ENCODE measurements at regions not wholly inside any gene's neighbourhood (a gene's known extent, or its start where the extent isn't known, plus 50 kb on each side); places are given as distances from the start of the nearest gene placed in this dataset.

DNA sequence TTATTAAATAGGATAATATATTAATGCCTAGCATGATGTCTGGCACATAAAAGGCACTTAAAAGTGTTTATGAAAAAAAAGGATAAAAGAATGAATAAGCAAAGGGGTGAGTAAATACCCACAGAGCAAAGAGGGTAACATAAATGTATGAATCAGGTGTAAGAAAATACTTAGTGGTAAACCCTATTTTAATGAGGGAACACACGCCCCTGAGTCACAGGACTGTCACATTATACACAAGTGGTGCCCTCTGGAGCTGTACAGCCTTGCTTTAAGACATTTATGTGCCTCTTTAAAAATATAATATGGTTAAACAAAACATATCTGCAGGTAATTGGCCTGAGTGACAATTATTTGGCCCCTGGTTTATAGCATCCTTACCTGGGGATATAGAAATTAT is 78.1 kb upstream of the PTBP2 start:
- Histone ChIP-seq H3K4me2 (ENCODE audit: insufficient read depth, low read length) (no peak overlapping the region), H3K9me1 (ENCODE audit: control insufficient read depth, insufficient read depth, low read length) (no peaks in the 10 kb centered on the region), H3K9ac (ENCODE audit: insufficient read depth in 1 of 2, low read depth in 2 of 2, low read length in 2 of 2) (no peak overlapping the region), H3K9me3 (replicated peaks; ENCODE audit: control insufficient read depth, insufficient read depth, low read depth, low read length) (no peaks in the 10 kb centered on the region), H4K20me1 (replicated peaks; ENCODE audit: control insufficient read depth, insufficient read depth, low read length) (no peaks in the 10 kb centered on the region), H3K27me3 (ENCODE audit: control insufficient read depth in 2 of 2, insufficient read depth in 2 of 2, low read length in 2 of 2) (no peaks in the 10 kb centered on the region), H2AFZ (ENCODE audit: low read depth, low read length) (no peak overlapping the region), H3K36me3 (ENCODE audit: control insufficient read depth, insufficient read depth, low read length) (no peaks in the 10 kb centered on the region), H3K4me3 (no peak overlapping the region), H3K27ac (ENCODE audit: extremely low read depth, low read depth, low read length) (no peak overlapping the region), H3K4me1 (replicated peaks in 1 of 2; ENCODE audit: control insufficient read depth in 2 of 2, insufficient read depth in 2 of 2, low read length in 2 of 2) (no peaks in the 10 kb centered on the region), H3K79me2 (ENCODE audit: control insufficient read depth, insufficient read depth, low read length) (no peaks in the 10 kb centered on the region)
- ChIA-PET CTCF (ENCODE audit: low intra/inter-chr PET ratio) (no interaction called here), POLR2A (no interaction called here)
- ATAC-seq (no peak), FAIRE-seq (no peak), DNase-seq (ENCODE audit: extremely low read depth in 1 of 4, low spot score in 3 of 4) (no peak)
- TF ChIP-seq HDAC3 (IDR thresholded peaks at IDR 0.05; ENCODE audit: borderline replicate concordance, partially characterized antibody) (no peak), NCOR1 (IDR thresholded peaks at IDR 0.05) (no peak), TARDBP (IDR thresholded peaks at IDR 0.05) (no peak), FOXA3 (CRISPR knock-in tag; conservative IDR thresholded peaks at IDR 0.05 in 1 of 2, IDR thresholded peaks at IDR 0.05 in 1 of 2) (no peak), GATAD2A (IDR thresholded peaks at IDR 0.05) (no peak), NFIC (IDR thresholded peaks at IDR 0.05) (no peak), LEF1 (IDR thresholded peaks at IDR 0.05) (no peak)
- WGBS (ENCODE audit: insufficient coverage, low coverage, missing lambda C conversion rate), result 0% methylated on average over 1 of the region's 1 CpG
- in situ Hi-C loops (cut with MboI) (no loop called here), intact Hi-C loops (cut with micrococcal nuclease) (no loop called here)
- BruUV-seq (replicated peaks), result no TSS peak

- no TSS peak for BruUV-seq (replicated peaks)
- ATAC-seq, result no peak
- H4K20me1 ChIP-seq (replicated peaks; ENCODE audit: control insufficient read depth, insufficient read depth, low read length), result no peaks in the 10 kb centered on the region
- FAIRE-seq, result no peak
- no peaks in the 10 kb centered on the region for H3K27me3 ChIP-seq (ENCODE audit: control insufficient read depth in 2 of 2, insufficient read depth in 2 of 2, low read length in 2 of 2)
- no peak overlapping the region for H3K4me2 ChIP-seq (ENCODE audit: insufficient read depth, low read length)
- in situ Hi-C loops (cut with MboI), result no loop called here
- H3K9me1 ChIP-seq (ENCODE audit: control insufficient read depth, insufficient read depth, low read length), result no peaks in the 10 kb centered on the region
- H3K9ac ChIP-seq (ENCODE audit: insufficient read depth in 1 of 2, low read depth in 2 of 2, low read length in 2 of 2), result no peak overlapping the region
- H3K36me3 ChIP-seq (ENCODE audit: control insufficient read depth, insufficient read depth, low read length), result no peaks in the 10 kb centered on the region
- H3K27ac ChIP-seq (ENCODE audit: extremely low read depth, low read depth, low read length), result no peak overlapping the region
- CTCF ChIA-PET (ENCODE audit: low intra/inter-chr PET ratio), result no interaction called here
- no peak for DNase-seq (ENCODE audit: extremely low read depth in 1 of 4, low spot score in 3 of 4)
- POLR2A ChIA-PET, result no interaction called here
- no peak overlapping the region for H2AFZ ChIP-seq (ENCODE audit: low read depth, low read length)
- H3K79me2 ChIP-seq (ENCODE audit: control insufficient read depth, insufficient read depth, low read length), result no peaks in the 10 kb centered on the region
- intact Hi-C loops (cut with micrococcal nuclease), result no loop called here
- no peaks in the 10 kb centered on the region for H3K4me1 ChIP-seq (replicated peaks in 1 of 2; ENCODE audit: control insufficient read depth in 2 of 2, insufficient read depth in 2 of 2, low read length in 2 of 2)
- no peak overlapping the region for H3K4me3 ChIP-seq
- no peaks in the 10 kb centered on the region for H3K9me3 ChIP-seq (replicated peaks; ENCODE audit: control insufficient read depth, insufficient read depth, low read depth, low read length)
- TF ChIP-seq ZNF324 (CRISPR knock-in tag; IDR thresholded peaks at IDR 0.05) (no peak), TARDBP (IDR thresholded peaks at IDR 0.05) (no peak), SETDB1 (IDR thresholded peaks at IDR 0.05; ENCODE audit: low read length) (no peak), ZNF639 (CRISPR knock-in tag; conservative IDR thresholded peaks at IDR 0.05 in 1 of 2, IDR thresholded peaks at IDR 0.05 in 1 of 2) (no peak), DDX20 (tag; IDR thresholded peaks at IDR 0.05; ENCODE audit: low read depth) (no peak)
- TF ChIP-seq, protein P1, sequence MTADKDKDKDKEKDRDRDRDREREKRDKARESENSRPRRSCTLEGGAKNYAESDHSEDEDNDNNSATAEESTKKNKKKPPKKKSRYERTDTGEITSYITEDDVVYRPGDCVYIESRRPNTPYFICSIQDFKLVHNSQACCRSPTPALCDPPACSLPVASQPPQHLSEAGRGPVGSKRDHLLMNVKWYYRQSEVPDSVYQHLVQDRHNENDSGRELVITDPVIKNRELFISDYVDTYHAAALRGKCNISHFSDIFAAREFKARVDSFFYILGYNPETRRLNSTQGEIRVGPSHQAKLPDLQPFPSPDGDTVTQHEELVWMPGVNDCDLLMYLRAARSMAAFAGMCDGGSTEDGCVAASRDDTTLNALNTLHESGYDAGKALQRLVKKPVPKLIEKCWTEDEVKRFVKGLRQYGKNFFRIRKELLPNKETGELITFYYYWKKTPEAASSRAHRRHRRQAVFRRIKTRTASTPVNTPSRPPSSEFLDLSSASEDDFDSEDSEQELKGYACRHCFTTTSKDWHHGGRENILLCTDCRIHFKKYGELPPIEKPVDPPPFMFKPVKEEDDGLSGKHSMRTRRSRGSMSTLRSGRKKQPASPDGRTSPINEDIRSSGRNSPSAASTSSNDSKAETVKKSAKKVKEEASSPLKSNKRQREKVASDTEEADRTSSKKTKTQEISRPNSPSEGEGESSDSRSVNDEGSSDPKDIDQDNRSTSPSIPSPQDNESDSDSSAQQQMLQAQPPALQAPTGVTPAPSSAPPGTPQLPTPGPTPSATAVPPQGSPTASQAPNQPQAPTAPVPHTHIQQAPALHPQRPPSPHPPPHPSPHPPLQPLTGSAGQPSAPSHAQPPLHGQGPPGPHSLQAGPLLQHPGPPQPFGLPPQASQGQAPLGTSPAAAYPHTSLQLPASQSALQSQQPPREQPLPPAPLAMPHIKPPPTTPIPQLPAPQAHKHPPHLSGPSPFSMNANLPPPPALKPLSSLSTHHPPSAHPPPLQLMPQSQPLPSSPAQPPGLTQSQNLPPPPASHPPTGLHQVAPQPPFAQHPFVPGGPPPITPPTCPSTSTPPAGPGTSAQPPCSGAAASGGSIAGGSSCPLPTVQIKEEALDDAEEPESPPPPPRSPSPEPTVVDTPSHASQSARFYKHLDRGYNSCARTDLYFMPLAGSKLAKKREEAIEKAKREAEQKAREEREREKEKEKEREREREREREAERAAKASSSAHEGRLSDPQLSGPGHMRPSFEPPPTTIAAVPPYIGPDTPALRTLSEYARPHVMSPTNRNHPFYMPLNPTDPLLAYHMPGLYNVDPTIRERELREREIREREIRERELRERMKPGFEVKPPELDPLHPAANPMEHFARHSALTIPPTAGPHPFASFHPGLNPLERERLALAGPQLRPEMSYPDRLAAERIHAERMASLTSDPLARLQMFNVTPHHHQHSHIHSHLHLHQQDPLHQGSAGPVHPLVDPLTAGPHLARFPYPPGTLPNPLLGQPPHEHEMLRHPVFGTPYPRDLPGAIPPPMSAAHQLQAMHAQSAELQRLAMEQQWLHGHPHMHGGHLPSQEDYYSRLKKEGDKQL (CRISPR knock-in tag; IDR thresholded peaks at IDR 0.05; ENCODE audit: borderline replicate concordance), result no peak
Measured at GRCh38 chr1:96649301-96649700, 72.3 kb upstream of the PTBP2 start.
